ENCODE measurements at regions not wholly inside any gene's neighbourhood (a gene's known extent, or its start where the extent isn't known, plus 50 kb on each side); places are given as distances from the start of the nearest gene placed in this dataset.

DNA sequence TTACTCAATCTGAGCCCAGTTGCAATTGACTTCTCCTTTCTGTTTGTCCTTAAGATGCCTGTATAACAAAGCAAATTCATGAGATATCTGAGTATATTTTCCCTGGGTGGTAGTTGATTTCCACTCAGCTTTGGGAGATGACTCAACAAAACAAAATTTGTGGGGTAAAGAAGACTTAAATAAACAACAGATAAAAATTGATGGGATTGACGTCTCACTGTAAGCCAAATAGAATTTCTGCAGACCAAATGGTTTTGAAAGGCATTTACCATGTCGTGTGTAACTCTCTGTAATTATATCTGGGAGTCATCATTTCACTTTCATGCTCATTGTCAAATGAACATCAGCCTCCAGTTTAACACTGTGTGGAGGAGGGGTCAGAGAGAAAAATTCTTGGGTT, 255.4 kb upstream of the MYO3A start:
- Histone ChIP-seq H3K4me3 (no peak overlapping the region), H3K27ac (no peak overlapping the region), H3K36me3 (no peaks in the 10 kb centered on the region), H3K9me3 (no peaks in the 10 kb centered on the region), H3K27me3 (no peaks in the 10 kb centered on the region), H3K4me1 (no peaks in the 10 kb centered on the region)
- no peak for TF ChIP-seq POLR2AphosphoS5 (IDR thresholded peaks at IDR 0.05)
- TF ChIP-seq, protein P1, sequence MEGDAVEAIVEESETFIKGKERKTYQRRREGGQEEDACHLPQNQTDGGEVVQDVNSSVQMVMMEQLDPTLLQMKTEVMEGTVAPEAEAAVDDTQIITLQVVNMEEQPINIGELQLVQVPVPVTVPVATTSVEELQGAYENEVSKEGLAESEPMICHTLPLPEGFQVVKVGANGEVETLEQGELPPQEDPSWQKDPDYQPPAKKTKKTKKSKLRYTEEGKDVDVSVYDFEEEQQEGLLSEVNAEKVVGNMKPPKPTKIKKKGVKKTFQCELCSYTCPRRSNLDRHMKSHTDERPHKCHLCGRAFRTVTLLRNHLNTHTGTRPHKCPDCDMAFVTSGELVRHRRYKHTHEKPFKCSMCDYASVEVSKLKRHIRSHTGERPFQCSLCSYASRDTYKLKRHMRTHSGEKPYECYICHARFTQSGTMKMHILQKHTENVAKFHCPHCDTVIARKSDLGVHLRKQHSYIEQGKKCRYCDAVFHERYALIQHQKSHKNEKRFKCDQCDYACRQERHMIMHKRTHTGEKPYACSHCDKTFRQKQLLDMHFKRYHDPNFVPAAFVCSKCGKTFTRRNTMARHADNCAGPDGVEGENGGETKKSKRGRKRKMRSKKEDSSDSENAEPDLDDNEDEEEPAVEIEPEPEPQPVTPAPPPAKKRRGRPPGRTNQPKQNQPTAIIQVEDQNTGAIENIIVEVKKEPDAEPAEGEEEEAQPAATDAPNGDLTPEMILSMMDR (IDR thresholded peaks at IDR 0.05) = no peak
- TF ChIP-seq POLR2A (IDR thresholded peaks at IDR 0.05) = no peak
- intact Hi-C loops (cut with DNase I; ENCODE audit: low total_unique reads) = no loop called here
- DNase-seq (ENCODE audit: low spot score in 2 of 2) = no peak

DNA sequence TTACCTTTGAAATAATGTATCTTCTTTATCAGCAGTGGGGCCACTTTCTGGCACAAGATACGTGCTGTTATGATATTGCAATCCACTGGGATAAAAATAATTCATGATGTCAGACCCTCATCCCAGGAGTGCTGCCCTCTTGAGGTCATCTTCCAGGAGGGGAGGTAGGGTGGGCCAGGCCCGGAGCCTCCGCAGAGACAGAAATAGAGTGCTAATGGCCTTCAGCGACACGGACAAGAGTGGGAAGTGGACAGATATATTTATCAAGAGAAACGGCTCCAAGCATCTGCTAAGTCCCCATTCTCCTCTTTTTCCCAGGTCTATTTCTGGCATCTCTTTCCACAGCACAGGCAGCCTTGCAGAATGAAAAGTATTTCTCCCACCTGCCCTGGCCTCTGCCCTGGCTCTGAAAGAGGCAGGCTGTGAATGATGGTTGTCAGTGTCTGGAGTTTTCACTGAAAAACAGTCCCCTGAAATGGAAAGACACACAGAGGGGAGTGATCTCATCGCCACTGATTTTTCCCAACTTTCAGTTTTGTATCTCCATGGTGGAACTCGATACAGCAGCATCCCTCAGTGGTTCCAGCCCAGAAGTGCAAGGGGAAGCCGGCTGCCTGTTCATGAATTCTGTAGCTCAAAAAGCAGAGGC, 251.7 kb upstream of the MYO3A start:
- Histone ChIP-seq H3K4me1 (no peaks in the 10 kb centered on the region), H3K27ac (peak overlapping the region in 1 of 2 donors; percentile 43), H3K9me3 (no peaks in the 10 kb centered on the region), H3K27me3 (no peaks in the 10 kb centered on the region), H3K4me3 (peak overlapping the region; percentile 8 to 57 (median 23)), H3K36me3 (no peaks in the 10 kb centered on the region)
- no peak for DNase-seq (ENCODE audit: low spot score in 2 of 2)
- intact Hi-C loops (cut with DNase I; ENCODE audit: low total_unique reads) = no loop called here
- TF ChIP-seq POLR2AphosphoS5 (IDR thresholded peaks at IDR 0.05) = no peak
- TF ChIP-seq, protein P1 (IDR thresholded peaks at IDR 0.05) = no peak
- no peak for TF ChIP-seq POLR2A (IDR thresholded peaks at IDR 0.05)

DNA sequence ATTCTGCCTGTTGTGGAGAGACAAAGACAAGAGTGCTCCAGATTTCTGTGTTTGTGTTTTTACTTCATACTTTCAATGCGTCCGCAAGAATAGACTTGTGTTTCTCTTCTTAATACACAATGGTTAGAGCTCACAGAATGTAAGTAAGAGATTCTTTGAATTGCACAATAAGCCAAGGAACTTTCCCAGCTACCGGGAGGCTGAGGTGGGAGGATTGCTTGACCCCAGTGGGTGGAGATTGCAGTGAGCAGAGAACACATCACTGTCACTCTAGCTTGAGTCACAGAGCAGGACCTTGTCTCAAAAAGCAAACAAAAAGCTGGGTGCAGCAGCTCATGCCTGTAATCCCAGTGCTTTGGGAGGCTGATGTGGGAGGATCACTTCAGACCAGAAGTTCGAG, 250.7 kb upstream of the MYO3A start:
- H3K36me3 ChIP-seq = no peaks in the 10 kb centered on the region
- no peaks in the 10 kb centered on the region for H3K27me3 ChIP-seq
- H3K27ac ChIP-seq = no peak overlapping the region
- intact Hi-C loops (cut with DNase I; ENCODE audit: low total_unique reads) = no loop called here
- no peaks in the 10 kb centered on the region for H3K4me1 ChIP-seq
- no peaks in the 10 kb centered on the region for H3K9me3 ChIP-seq
- H3K4me3 ChIP-seq = no peak overlapping the region
- TF ChIP-seq POLR2AphosphoS5 (IDR thresholded peaks at IDR 0.05) (no peak), POLR2A (IDR thresholded peaks at IDR 0.05) (no peak)
- TF ChIP-seq, protein P1 (IDR thresholded peaks at IDR 0.05) = no peak
- no peak for DNase-seq (ENCODE audit: low spot score in 2 of 2)

DNA sequence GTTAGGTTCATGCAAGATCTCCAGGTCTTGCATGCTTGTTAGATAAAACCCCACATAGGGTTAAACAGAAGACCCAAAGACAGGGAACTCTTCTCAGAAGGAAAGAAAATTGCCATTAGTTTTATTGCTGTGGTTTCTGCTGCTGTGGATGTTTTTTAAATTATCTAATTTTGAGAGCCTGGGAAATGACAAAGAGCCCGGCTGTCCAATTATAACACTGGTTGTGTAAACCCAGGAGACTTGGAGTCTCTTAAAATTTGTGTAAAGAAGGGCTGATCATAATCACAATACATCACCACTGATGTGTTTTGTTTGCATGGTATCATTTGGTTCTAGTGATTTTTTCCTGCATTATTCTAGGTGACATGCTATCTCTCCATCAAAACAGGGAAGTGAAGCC, 246.5 kb upstream of the MYO3A start:
- Histone ChIP-seq H3K27ac (no peak overlapping the region), H3K4me3 (no peak overlapping the region), H3K27me3 (no peaks in the 10 kb centered on the region), H3K4me1 (no peaks in the 10 kb centered on the region), H3K36me3 (no peaks in the 10 kb centered on the region), H3K9me3 (no peaks in the 10 kb centered on the region)
- no peak for DNase-seq (ENCODE audit: low spot score in 2 of 2)
- intact Hi-C loops (cut with DNase I; ENCODE audit: low total_unique reads) = no loop called here
- TF ChIP-seq, protein P1 (IDR thresholded peaks at IDR 0.05) = no peak
- TF ChIP-seq POLR2AphosphoS5 (IDR thresholded peaks at IDR 0.05) (no peak), POLR2A (IDR thresholded peaks at IDR 0.05) (no peak)

DNA sequence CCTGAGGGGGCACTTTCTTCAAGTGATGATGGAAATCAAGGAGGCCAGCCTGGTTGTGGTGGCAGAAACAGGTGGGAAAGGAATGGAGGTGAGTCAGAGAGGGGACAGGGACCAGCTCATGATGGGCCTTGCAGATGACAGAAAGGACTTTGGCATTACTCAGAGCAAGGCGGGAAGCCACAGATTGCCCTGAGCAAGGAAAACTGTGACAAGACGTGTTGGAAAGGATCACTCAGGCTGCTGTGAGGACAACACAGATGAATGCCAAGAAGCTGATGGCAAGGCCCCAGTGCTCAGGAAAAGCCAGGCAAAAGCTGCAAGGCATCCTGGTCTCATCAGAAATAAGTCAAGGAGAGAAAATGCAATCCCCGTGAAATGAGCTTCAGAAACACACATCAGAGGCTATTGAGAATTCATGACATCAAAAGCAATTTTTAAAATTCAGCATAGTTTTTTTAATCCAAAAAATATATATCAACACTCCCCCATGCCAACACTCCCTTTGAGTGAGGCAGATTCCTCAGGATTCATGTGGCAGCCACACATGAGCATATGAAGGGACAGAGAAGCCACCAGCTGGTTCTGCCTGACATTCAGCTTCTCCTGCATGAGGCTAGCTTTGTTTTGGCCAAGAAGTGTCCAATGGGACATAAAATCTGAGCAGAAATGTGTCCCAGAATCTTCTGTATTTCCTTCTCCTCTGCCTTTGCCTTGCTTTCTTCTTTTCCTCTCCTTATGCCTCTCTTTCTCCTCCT, 244.5 kb upstream of the MYO3A start:
- TF ChIP-seq POLR2A (IDR thresholded peaks at IDR 0.05) = no peak
- TF ChIP-seq, protein P1 (IDR thresholded peaks at IDR 0.05) = no peak
- no peak for TF ChIP-seq POLR2AphosphoS5 (IDR thresholded peaks at IDR 0.05)
- Histone ChIP-seq H3K4me3 (no peak overlapping the region), H3K9me3 (no peaks in the 10 kb centered on the region), H3K36me3 (no peaks in the 10 kb centered on the region), H3K27ac (no peak overlapping the region), H3K27me3 (no peaks in the 10 kb centered on the region), H3K4me1 (no peaks in the 10 kb centered on the region)
- intact Hi-C loops (cut with DNase I; ENCODE audit: low total_unique reads) = no loop called here
- no peak for DNase-seq (ENCODE audit: low spot score in 2 of 2)

All from breast epithelium (tissue), 4 donors.